GM18951 (cell line): ENCODE measurements at regions not wholly inside any gene's neighbourhood (a gene's known extent, or its start where the extent isn't known, plus 50 kb on each side); places are given as distances from the start of the nearest gene placed in this dataset.
"Not testable (repeated sequence)": the region's sequence is repeated elsewhere in the genome, so short reads cannot be mapped to it uniquely, and the experiment has no call there.

Experiments used
- POLR2A ChIP-seq: IDR thresholded peaks from 4 replicates; pipeline ENCODE4 v1.6.1; 2011; ENCODE audit warnings: mild to moderate bottlenecking; ENCODE audit not compliant: insufficient read length, insufficient read depth; ENCODE audit errors: extremely low read depth
- in situ Hi-C: fragments of 300-500 bp; cut with MboI; formaldehyde crosslinking; loops from one replicate; pipeline ENCODE4 v1.12.0; 2022; ENCODE audit warnings: low sequenced_read_pairs, mixed read lengths, inconsistent platforms; ENCODE audit not compliant: unreplicated experiment

DNA sequence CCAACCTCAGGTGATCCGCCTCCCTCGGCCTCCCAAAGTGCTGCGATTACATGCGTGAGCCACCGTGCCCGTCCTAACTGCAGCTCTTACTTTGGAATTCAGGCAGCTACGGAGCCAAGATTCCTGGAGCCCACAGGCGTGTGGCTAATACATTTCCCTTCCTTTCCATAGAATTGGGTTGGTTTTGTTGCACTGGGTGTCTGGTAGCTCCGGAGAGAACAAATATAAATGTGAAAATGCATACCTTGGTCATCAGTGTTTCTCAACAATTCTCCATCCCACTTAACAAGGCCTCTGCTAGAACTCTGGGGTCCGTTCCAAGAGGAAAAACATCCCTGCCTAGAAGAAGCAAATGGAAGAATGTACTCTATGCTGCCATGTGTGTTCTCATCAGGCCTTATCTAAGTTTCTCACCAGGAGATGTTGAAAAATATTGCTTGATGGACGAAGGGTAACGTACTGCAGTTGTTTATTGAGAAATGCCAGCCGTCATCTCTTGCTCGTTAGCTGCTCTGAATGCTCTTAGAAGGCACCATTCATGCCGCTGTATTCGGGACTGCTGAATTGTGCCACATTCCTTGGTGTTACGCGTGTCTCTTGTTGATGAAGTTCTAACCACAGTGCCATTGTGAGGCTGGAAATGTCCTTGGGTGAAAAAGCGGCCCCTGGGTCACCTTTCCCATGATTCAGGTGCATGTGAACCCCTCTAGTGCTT is 50.5 kb upstream of the CD99 start:
- in situ Hi-C loops: no loop called here
- no peak for TF ChIP-seq POLR2A

DNA sequence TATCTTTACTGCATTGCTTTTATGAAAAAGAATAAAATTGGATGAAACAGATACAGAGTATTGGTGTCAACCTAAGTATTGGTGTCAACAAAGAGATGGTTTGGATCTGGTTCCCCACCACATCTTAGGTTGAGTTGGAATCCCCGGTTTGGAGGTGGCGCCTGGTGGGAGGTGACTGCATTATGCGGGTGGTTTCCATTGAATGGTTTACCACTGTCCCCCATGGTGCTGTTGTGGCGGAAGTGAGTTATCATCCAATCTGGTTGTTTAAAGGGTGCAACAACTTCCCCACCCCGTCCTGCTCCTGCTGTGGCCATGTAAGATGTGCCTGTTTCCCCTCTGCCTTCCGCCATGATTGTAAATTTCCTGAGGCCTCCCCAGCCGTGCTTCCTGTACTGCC is 52.8 kb upstream of the CD99 start:
- no peak for TF ChIP-seq POLR2A
- in situ Hi-C loops: no loop called here

DNA sequence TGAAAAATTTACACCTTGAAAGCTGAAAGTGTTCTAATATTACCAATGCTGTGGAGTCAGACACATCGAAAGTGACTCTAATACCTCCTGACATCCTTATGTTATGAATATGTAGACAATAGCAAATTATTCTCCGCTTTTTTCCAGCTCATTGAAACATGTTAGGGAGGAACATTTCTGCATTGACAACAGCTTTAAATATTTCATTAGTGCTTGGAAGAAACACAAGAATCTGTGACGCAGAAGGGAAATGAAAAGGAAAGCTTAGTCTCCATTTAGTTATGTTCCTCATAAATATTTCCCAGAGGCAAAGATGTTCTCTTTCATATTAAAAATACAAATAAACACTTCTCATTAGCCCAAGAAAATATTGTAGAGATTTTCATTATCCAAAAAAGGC is 55.8 kb upstream of the CD99 start:
- in situ Hi-C loops: no loop called here
- no peak for TF ChIP-seq POLR2A

DNA sequence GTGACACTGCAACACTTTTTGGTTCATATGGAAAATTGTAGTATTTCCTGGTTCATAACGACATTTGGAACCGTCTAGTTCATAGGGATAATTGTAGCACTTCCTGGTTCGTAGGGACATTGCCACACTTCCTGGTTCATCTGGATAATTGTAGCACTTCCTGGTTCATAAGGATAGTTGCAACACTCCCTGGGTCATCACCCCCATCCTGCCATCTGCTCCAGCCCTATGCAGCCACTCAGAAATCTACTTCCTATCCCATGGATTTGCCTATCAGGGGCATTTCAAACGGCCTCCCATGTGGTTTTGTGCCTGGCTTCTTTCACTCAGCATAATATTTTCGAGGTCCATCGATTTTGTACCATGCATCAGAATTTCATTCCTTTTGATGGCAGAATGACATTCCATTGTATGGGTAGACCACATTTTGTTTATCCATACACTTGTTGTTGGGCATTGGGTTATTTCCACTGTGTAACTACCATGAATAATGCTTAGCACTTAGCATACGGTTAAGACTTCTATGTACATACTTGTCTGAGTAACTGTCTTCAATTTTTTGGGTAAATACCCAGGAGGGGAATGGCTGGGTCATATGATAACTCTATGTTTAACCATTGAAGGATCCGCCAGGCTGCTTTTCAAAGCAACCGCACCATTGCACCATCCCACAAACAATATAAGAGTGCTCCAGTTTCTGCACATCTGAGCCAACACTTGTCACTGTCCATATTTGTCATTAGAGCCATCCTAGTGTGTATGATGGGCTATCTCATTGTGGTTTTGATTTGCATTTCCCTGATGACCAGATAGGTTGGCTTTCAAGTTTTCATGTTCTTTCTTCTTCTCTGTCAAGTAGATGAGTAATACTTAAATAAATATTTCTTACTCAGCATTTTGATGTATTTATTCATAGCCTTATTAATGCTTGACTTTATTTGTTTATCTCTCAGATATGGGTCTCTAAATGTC is 58.3 kb upstream of the CD99 start:
- in situ Hi-C loops: no loop called here
- TF ChIP-seq POLR2A: no peak

DNA sequence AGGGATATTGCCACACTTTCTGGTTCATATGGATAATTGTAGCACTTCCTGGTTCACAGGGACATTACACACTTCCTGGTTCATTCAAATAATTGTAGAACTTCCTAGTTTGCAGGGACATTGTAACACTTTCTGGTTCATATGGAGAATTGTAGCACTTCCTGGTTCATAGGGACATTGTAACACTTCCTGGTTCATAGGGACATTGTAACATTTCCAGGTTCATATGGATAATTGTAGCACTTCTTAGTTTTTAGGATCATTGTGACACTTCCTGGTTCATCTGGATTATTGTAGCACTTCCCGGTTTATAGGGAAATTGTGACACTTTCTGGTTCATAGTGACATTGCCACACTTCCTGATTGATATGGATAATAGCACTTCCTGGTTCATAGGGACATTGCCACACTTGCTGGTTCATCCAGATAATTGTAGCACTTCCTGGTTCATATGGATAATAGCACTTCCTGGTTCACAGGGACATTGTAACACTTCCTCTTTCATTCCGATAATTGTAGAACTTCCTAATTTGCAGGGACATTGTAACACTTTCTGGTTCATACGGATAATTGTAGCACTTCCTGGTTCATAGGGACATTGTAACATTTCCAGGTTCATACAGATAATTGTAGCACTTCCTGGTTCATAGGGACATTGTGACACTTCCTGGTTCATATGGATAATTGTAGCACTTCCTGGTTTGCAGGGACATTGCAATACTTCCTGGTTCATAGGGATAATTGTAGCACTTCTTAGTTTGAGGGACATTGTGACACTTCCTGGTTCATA is 59.2 kb upstream of the CD99 start:
- in situ Hi-C loops: no loop called here
- no peak for TF ChIP-seq POLR2A

DNA sequence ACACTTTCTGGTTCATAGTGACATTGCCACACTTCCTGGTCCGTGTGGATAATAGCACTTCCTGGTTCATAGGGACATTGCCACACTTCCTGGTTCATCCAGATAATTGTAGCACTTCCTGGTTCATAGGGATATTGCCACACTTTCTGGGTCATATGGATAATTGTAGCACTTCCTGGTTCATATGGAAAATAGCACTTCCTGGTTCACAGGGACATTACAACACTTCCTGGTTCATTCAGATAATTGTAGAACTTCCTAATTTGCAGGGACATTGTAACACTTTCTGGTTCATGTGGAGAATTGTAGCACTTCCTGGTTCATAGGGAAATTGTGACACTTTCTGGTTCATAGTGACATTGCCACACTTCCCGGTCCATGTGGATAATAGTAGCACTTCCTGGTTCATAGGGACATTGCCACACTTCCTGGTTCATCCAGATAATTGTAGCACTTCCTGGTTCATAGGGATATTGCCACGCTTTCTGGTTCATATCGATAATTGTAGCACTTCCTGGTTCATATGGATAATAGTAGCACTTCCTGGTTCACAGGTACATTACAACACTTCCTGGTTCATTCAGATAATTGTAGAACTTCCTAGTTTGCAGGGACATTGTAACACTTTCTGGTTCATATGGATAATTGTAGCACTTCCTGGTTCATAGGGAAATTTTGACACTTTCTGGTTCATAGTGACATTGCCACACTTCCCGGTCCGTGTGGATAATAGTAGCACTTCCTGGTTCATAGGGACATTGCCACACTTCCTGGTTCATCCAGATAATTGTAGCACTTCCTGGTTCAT is 60.0 kb upstream of the CD99 start:
- in situ Hi-C loops: not testable (repeated sequence)

DNA sequence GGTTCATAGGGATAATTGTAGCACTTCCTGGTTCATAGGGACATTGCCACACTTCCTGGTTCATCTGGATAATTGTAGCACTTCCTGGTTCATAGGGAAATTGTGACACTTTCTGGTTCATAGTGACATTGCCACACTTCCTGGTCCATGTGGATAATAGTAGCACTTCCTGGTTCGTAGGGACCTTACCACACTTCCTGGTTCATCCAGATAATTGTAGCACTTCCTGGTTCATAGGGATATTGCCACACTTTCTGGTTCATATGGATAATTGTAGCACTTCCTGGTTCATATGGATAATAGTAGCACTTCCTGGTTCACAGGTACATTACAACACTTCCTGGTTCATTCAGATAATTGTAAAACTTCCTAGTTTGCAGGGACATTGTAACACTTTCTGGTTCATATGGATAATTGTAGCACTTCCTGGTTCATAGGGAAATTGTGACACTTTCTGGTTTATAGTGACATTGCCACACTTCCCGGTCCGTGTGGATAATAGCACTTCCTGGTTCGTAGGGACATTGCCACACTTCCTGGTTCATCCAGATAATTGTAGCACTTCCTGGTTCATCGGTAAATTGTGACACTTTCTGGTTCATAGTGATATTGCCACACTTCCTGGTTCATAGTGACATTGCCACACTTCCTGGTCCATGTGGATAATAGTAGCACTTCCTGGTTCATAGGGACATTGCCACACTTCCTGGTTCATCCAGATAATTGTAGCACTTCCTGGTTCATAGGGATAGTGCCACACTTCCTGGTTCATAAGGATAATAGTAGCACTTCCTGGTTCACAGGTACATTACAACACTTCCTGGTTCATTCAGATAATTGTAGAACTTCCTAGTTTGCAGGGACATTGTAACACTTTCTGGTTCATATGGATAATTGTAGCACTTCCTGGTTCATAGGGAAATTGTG is 60.8 kb upstream of the CD99 start:
- in situ Hi-C loops: not testable (repeated sequence)

DNA sequence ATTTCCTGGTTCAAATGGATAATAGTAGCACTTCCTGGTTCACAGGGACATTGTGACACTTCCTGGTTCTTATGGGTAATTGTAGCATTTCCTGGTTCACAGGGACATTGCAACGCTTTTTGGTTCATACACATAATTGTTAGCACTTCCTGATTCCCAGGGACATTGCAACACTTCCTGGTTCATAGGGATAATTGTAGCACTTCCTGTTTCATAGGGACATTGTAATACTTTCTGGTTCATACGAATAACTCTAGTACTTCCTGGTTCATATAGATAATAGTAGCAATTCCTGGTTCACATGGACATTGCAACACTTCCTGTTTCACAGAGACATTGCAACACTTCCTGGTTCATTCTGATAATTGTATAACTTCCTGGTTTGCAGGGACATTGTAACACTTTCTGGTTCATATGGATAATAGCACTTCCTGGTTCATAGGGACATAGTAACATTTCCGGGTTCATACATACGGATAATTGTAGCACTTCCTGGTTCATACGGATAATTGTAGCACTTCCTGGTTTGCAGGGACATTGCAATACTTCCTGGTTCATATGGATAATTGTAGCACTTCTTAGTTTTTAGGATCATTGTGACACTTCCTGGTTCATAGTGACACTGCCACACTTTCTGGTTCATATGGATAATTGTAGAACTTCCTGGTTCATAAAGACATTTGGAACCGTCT is 61.6 kb upstream of the CD99 start:
- no peak for TF ChIP-seq POLR2A
- in situ Hi-C loops: no loop called here

DNA sequence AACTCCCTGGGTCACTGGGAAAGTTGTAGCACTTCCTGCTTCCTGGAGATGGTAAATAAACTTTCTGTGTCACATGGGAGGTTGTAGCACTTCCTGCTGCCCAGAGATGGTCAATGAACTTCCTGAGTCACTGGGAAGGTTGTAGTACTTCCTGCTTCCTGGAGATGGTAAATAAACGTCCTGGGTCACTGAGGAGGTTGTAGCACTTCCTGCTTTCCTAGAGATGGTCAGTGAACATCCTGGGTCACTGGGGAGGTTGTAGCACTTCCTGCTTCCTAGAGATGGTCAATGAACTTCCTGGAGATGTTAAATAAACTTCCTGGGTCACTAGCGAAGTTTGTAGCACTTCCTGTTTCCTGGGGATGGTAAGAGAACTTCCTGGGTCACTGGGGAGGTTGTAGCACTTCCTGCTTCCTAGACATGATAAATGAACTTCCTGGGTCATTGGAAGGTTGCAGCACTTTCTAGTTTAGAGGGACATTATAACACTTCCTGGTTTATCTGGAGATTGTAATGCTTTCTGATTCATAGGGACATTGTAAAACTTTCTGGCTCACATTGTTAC is 62.3 kb upstream of the CD99 start:
- TF ChIP-seq POLR2A: no peak
- in situ Hi-C loops: no loop called here

DNA sequence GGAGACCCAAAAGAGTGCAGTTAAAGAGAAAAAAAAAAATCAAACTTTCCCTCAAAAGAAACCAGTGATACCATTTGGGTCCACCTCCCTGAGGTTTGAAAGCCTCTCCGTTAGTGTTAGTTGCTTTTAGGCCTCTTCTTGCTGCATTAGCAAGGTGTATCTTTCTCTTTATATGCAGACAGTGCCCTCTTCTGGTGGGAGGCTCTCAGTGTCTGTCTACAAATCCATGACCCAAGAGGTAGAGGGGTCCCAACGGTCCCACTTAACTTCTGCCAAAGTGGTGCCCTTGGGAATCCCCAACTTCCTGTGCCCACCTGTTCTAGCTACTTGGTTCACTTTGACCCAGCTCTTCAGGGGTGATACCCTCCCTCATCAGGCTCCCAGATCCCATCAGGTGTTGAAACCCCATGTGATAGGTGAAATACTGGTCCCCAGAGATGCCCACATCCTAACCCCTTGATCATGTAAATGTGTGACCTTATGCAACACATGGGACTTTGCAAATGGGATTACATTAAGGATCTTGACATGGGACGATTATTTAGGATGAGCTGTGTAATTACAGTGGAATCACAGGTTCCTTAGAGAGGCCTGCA is 63.7 kb upstream of the CD99 start:
- in situ Hi-C loops: no loop called here
- TF ChIP-seq POLR2A: no peak

DNA sequence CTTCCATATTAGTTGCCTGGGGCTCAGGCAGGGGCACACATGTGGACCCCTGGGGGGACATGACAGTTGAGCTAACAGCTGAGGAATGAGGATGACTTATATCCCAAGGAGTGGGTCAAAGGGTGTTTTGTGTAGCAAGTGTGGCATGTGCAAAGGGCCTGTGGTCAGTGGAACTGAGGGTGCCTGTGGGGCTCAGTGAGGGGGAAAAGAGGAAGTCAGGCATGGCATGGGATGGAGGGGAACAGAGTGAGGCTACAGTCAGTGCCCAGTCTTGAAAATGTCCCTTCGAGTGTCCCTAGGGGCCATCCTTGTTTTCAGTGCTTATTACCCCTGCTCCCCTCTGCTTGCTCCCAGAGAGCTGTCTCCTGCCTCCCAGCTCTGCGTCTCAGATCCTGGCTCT is 64.3 kb upstream of the CD99 start:
- in situ Hi-C loops: no loop called here
- no peak for TF ChIP-seq POLR2A
